GM12872 (cell line): ENCODE measurements at regions not wholly inside any gene's neighbourhood (a gene's known extent, or its start where the extent isn't known, plus 50 kb on each side); places are given as distances from the start of the nearest gene placed in this dataset.

Experiments
- CTCF ChIP-seq: IDR thresholded peaks from 3 replicates; pipeline ENCODE4 v1.5.1; 2011; ENCODE audit warnings: low read depth, mild to moderate bottlenecking, low read length, moderate library complexity; ENCODE audit not compliant: insufficient read depth

- no peak for TF ChIP-seq CTCF
Measured at GRCh38 chr2:13725945-13726344, 906.6 kb upstream of the LRATD1 start.

GRCh38 chr2:13745330-13745729, 887.2 kb upstream of the LRATD1 start:
- TF ChIP-seq CTCF = no peak

GRCh38 chr2:13751955-13752354, 880.6 kb upstream of the LRATD1 start:
- no peak for TF ChIP-seq CTCF

- no peak for TF ChIP-seq CTCF
Measured at GRCh38 chr2:13758412-13758811, 874.1 kb upstream of the LRATD1 start.

GRCh38 chr2:13768274-13768673, 864.2 kb upstream of the LRATD1 start:
- no peak for TF ChIP-seq CTCF

- TF ChIP-seq CTCF = no peak
Measured at GRCh38 chr2:13770279-13770678, 862.2 kb upstream of the LRATD1 start.

- TF ChIP-seq CTCF = no peak
Measured at GRCh38 chr2:13779996-13780395, 852.5 kb upstream of the LRATD1 start.
